Activated naive CD4-positive, alpha-beta T cell (primary cell): ENCODE measurements at regions not wholly inside any gene's neighbourhood (a gene's known extent, or its start where the extent isn't known, plus 50 kb on each side); places are given as distances from the start of the nearest gene placed in this dataset.

Experiments used
- DNase-seq, 4 experiments: peaks; one replicate each; lab custom pipeline; 2025; lab: John Stamatoyannopoulos, UW

DNA sequence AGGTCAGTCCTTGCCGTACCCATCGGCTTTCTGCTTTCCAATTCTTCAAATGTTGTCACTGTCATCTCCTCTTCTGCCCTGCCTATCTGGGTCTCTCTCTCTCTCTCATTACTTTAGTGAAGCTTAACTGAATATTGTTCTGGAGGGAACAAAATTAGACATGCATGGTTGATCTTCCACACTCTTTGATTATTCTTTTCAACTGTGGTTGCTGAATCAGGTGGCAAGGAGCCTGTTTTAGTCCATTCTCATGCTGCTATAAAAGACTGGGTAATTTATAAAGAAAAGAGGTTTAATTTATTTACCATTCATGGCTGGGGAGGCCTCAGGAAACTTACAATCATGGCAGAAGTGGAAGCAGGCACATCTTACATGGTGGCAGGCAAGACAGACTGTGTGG is 157.9 kb downstream of the ARL4C start:
- no peak for DNase-seq

GRCh38 chr2:234335661-234336228 is 161.1 kb downstream of the ARL4C start:
- peak in 2 of 4 experiments; percentile 7 to 25 for DNase-seq

- no peak for DNase-seq
Observed at GRCh38 chr2:234334756-234335155, 162.1 kb downstream of the ARL4C start.

DNA sequence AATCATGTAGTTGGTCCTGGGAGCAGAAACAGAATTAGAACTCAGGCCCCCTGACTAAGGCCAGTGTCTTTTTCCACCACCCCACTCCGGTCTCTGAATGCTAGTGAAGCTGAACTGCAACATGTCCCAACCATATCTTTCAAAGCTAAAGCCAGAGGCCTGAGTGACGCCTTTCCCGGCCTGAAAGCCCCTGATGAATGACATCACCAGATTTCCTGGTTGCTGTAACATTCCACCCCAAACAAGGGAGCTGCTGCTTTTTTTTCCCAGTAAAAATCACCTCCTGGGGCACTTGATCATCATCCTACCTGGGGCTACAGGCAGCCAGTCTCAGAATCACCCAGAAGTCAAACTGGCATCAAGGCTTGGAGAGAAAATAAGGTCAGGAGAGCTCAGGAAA is 162.7 kb downstream of the ARL4C start:
- no peak for DNase-seq

DNA sequence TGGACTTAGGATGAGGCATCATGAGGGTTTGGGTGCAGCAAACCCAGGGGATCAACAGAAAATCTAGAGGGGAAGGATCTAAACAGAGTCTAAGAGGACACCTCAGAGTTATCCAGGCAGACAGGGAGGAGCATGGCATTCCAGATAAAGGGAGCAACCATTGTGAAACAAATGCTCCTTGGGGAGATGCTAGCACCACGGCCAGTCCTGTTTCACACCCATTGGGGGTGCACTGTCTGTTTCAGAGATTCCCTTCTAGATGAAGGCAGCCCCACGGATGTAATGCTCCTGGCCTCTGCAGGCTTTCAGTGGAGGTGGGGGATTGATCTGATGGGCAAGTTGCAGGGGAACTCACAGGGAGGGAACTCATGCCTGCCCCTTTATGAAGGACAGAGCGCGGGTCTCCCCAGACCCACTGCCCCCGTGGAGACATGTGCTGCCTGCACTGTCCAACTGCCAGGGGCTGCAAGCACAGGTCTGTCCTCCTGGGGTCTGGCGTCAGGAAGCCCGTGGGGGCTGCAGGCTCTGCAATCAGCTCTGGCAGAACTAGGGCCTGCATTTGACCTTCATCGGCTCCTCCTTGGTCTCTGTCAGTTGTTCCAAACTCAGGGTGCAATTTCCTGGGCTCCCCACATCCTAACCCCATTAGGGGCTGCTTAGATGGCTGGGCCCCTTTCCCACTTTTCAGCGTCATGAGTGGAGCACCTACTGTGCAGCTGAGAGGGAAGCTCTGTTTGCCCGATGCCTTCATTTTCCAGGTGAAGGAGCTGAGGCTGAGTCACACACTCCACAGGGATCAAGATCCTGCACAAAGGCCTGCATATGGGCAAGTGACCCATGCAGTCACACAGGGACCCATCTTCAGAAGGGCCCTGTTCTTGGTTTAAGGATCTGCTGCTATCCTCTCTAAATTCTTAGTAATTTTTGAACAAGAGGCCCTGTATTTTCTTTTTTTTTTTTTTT is 163.4 kb downstream of the ARL4C start:
- no peak for DNase-seq

GRCh38 chr2:234331966-234332365 is 164.9 kb downstream of the ARL4C start:
- no peak for DNase-seq

DNA sequence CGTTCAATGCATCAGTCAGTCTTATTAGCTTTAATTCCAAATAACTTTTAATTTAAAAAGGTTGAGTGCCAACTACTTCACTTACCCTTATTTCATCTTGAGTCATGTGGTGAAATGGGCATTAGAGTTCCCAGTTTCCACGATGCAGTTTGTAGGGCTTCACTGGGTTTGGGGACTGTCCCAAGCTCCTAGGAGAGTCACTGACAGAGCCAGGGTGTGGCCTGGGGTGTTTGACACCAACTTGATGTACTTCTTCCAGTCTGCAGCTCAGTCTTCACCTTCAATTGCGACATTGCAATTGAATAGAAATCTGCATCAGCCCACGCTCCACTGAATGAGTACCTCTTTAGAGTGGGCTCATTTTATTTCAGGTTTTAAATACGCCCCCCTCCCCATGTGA is 165.3 kb downstream of the ARL4C start:
- no peak for DNase-seq

DNA sequence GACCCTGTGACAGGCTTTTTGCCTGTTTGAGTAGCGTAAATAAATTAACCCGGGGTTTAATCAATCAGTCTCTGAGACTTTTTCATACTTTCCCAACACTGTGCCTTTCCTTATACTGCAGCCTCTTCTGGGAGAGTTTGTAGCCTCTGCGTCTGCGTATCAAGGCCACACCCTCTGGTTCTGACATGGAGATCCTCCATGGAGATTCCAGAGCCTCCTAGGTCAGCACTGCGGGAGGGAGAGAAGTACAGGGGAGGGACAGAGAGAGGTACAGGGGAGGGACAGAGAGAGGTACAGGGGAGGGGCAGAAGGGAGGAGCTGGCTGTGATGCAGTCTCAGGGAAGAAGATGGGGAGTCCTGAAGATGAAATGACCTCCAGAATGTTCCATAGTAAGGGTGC is 166.0 kb downstream of the ARL4C start:
- DNase-seq, result no peak

- no peak for DNase-seq
Observed at GRCh38 chr2:234329202-234329960, 167.5 kb downstream of the ARL4C start.

GRCh38 chr2:234328444-234328990 is 168.4 kb downstream of the ARL4C start:
- DNase-seq, result no peak

GRCh38 chr2:234326694-234327093 is 170.2 kb downstream of the ARL4C start:
- no peak for DNase-seq

GRCh38 chr2:234324116-234324515 is 172.8 kb downstream of the ARL4C start:
- DNase-seq, result no peak

DNA sequence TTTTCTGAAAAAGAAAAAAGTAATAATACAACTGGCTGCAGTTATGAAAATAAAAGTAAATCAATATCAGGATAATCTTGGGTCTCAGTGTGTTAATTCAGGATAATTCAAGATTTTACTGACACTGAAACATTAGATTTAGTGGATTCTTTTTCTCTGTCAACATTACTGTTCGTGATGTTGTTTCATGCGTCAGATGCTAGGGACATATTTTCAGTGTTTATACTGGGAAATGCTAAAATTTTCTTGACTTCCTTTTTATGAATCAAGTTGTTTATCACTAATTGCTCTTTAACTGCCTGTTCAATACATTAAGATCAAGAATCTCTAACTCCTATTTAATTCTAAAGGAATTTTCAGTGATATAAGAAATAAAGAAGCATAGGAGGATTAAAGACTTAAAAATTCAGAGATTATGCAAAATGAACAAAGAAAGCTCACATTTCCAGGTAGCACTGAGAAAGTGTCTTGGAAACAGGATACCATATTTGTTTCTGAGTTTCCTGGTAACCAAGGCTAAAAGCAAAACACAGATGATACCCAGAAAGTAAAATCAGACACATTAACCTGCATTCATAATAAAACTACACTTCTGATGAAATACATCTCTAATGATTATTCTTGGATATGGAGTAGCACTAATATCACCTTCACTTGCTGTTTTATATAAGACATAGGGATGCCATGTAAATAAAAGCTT is 174.0 kb downstream of the ARL4C start:
- DNase-seq, result no peak

DNA sequence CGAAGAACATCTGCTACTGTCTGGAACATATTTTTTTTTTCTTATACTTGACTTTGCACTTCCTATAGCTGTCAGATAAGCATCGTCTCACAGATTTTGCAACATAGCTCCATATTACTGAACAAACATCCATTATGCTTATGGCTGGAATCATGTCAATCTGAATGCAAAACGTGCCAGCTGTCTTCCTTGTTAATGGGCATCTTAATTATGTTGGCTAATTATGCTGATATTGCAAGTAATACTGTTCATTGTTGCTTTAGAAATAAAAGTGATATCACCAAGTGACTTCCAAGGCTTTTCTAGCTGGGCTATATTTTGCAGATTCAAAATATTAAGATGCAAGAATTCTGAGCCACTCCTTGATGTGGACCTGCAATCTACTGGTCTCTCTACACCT is 176.8 kb downstream of the ARL4C start:
- no peak for DNase-seq

GRCh38 chr2:234318361-234318760 is 178.5 kb downstream of the ARL4C start:
- DNase-seq, result no peak

- no peak for DNase-seq
Observed at GRCh38 chr2:234313558-234313957, 183.3 kb downstream of the ARL4C start.

DNA sequence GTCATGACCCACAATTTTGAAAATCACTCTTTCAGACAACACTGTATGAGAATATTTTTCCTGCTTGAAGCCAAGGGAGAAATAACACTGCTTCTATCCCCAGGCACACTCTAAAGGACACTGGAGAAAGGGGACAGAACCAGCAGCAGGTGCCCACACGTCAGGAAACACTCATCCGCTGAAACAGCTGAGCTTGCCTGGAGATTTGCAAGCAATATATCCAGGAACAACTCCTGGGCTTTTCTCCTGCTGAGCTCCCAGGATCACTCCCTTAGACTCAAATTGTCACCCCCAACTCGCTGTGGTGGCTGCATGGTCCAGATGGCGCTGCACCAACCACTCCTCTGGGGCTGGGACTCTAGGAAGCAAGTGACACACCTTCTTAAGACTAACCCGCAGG is 186.7 kb downstream of the ARL4C start:
- no peak for DNase-seq

GRCh38 chr2:234309431-234309830 is 187.4 kb downstream of the ARL4C start:
- DNase-seq, result no peak

DNA sequence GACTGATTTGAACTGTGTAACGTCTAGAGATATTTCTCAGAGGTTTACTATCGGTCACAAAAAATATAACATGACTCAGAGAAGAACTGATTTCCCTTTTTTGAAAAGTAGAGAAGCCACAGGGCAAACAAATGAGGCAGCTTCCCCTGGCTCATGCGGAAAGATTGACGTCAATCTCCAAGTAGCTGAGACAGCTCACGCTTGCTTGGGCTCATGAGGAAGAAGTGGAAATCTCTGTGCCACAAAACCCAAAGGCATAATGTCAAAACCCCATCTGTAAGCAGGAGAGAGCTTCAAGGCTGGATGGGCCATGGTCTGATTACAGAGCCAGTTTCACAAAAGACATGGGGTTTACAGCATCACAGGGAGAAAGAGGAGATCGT is 188.1 kb downstream of the ARL4C start:
- peak in 1 of 4 experiments; percentile 35 for DNase-seq

DNA sequence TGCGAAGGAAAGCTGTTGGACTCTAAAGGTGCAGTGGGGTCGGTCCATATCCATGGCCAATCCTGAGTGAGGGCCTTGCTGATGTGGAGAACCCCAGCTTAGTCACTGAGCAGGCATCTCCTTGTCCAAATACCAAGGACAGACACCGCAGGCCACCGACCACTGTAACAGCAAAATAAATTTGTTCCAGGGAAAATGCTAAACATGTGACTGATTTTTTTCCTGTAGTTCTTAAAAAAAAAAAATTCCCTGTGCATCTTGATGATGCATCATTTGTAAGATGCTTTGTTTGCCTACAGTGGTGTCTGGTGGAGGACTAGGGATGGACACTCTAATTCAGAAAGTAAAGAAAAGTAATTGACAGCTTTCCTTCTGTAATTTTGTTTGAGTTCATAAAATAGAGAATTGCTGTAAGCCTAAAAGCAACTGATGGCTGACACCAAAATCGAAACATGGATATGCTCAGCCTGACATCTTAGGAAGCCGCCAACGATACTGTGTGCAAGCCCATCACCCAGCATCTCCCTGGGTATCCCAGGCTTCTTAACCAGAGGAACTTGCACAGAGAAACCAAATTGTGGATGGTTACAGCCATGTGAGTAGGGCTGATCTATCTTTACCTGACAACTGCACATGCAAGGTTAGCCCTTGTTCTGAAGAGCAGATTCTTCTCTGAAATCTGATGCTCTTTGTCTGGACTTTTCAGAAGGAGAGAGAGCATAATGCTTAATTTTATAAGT is 188.6 kb downstream of the ARL4C start:
- no peak for DNase-seq

GRCh38 chr2:234307322-234307961 is 189.4 kb downstream of the ARL4C start:
- no peak for DNase-seq
